IPS DF 19.7 (cell line): ENCODE measurements at regions not wholly inside any gene's neighbourhood (a gene's known extent, or its start where the extent isn't known, plus 50 kb on each side); places are given as distances from the start of the nearest gene placed in this dataset.
A peak's percentile ranks its signal among the peaks of the same experiment; 100 is the strongest.
"Not testable (repeated sequence)": the region's sequence is repeated elsewhere in the genome, so short reads cannot be mapped to it uniquely, and the experiment has no call there.

Experiments
- DNase-seq: peaks from one replicate; pipeline ENCODE4 v3.0.0-alpha.2; 2013; ENCODE audit warnings: low read depth, low spot score

GRCh38 chr1:38758820-38759219, 100.8 kb downstream of the RRAGC start:
- no peak for DNase-seq

GRCh38 chr1:38746941-38747600, 112.5 kb downstream of the RRAGC start:
- no peak for DNase-seq

- DNase-seq: no peak
Observed at GRCh38 chr1:38746402-38746935, 113.1 kb downstream of the RRAGC start.

GRCh38 chr1:38745476-38746401, 113.8 kb downstream of the RRAGC start:
- DNase-seq: no peak

- no peak for DNase-seq
Observed at GRCh38 chr1:38744452-38745350, 114.9 kb downstream of the RRAGC start.

GRCh38 chr1:38743184-38743583, 116.4 kb downstream of the RRAGC start:
- no peak for DNase-seq

- no peak for DNase-seq
Observed at GRCh38 chr1:38741341-38741740, 118.2 kb downstream of the RRAGC start.

- no peak for DNase-seq
Observed at GRCh38 chr1:38740487-38740886, 119.1 kb downstream of the RRAGC start.

- no peak for DNase-seq
Observed at GRCh38 chr1:38738207-38738606, 121.4 kb downstream of the RRAGC start.

- no peak for DNase-seq
Observed at GRCh38 chr1:38736399-38736798, 123.2 kb downstream of the RRAGC start.

GRCh38 chr1:38735651-38736161, 123.9 kb downstream of the RRAGC start:
- no peak for DNase-seq

GRCh38 chr1:38733761-38734160, 125.8 kb downstream of the RRAGC start:
- DNase-seq: no peak

GRCh38 chr1:38730511-38731397, 128.8 kb downstream of the RRAGC start:
- no peak for DNase-seq

- DNase-seq: no peak
Observed at GRCh38 chr1:38728585-38728908, 131.0 kb downstream of the RRAGC start.

- peak; percentile 42 for DNase-seq
Observed at GRCh38 chr1:38727684-38728584, 131.6 kb downstream of the RRAGC start.

GRCh38 chr1:38725321-38725961, 134.1 kb downstream of the RRAGC start:
- not testable (repeated sequence) for DNase-seq

- no peak for DNase-seq
Observed at GRCh38 chr1:38724160-38725131, 135.1 kb downstream of the RRAGC start.

GRCh38 chr1:38721816-38722215, 137.8 kb downstream of the RRAGC start:
- DNase-seq: no peak
